HEK293 (cell line): ENCODE measurements at regions not wholly inside any gene's neighbourhood (a gene's known extent, or its start where the extent isn't known, plus 50 kb on each side); places are given as distances from the start of the nearest gene placed in this dataset.
A peak's percentile ranks its signal among the peaks of the same experiment; 100 is the strongest.

Experiments used
- GLI2 ChIP-seq: fragments of 450-650 bp; formaldehyde crosslinking; IDR thresholded peaks from 2 replicates; pipeline ENCODE4; 2017; ENCODE audit warnings: missing biosample characterization, missing genetic modification characterization, low read depth, borderline replicate concordance
- KLF10 ChIP-seq: fragments of 450-650 bp; IDR thresholded peaks from 2 replicates; pipeline ENCODE4 v1.5.1; 2018; ENCODE audit warnings: missing biosample characterization, mild to moderate bottlenecking, missing genetic modification characterization
- KLF7 ChIP-seq: fragments of 450-650 bp; formaldehyde crosslinking; IDR thresholded peaks from 2 replicates; pipeline ENCODE4 v1.5.1; 2016; ENCODE audit warnings: missing biosample characterization, missing genetic modification characterization, borderline replicate concordance
- OVOL3 ChIP-seq: fragments of 450-650 bp; formaldehyde crosslinking; IDR thresholded peaks from 2 replicates; pipeline ENCODE4 v1.5.1; 2016; ENCODE audit warnings: missing biosample characterization, missing genetic modification characterization
- PBX3 ChIP-seq: sonication (generic); formaldehyde crosslinking; IDR thresholded peaks from 2 replicates; pipeline ENCODE4 v1.8.1; 2022; ENCODE audit warnings: mild to moderate bottlenecking, moderate library complexity, missing genetic modification reagents
- PRDM1 ChIP-seq: fragments of 450-650 bp; formaldehyde crosslinking; IDR thresholded peaks from 2 replicates; pipeline ENCODE4; 2016; ENCODE audit warnings: missing biosample characterization, missing genetic modification characterization
- PRDM4 ChIP-seq: fragments of 450-650 bp; formaldehyde crosslinking; IDR thresholded peaks from 2 replicates; pipeline ENCODE4 v1.5.1; 2017; ENCODE audit warnings: missing biosample characterization, missing genetic modification characterization
- RBAK ChIP-seq: fragments of 450-650 bp; formaldehyde crosslinking; IDR thresholded peaks from 2 replicates; pipeline ENCODE4 v1.5.1; 2016; ENCODE audit warnings: missing biosample characterization, missing genetic modification characterization
- SCRT1 ChIP-seq: fragments of 450-650 bp; formaldehyde crosslinking; IDR thresholded peaks from 2 replicates; pipeline ENCODE4 v1.5.1; 2016; ENCODE audit warnings: missing biosample characterization, missing genetic modification characterization, borderline replicate concordance
- SP2 ChIP-seq: fragments of 450-650 bp; formaldehyde crosslinking; IDR thresholded peaks from 2 replicates; pipeline ENCODE4 v1.5.1; 2016; ENCODE audit warnings: missing biosample characterization, missing genetic modification characterization
- SP3 ChIP-seq: fragments of 450-650 bp; formaldehyde crosslinking; IDR thresholded peaks from 2 replicates; pipeline ENCODE4 v1.5.1; 2016; ENCODE audit warnings: missing biosample characterization, missing genetic modification characterization
- ZBTB8A ChIP-seq: fragments of 450-650 bp; formaldehyde crosslinking; IDR thresholded peaks from 2 replicates; pipeline ENCODE4 v1.5.1; 2016; ENCODE audit warnings: missing biosample characterization, missing genetic modification characterization
- ZNF132 ChIP-seq: fragments of 450-650 bp; formaldehyde crosslinking; IDR thresholded peaks from 2 replicates; pipeline ENCODE4 v1.5.1; 2017; ENCODE audit warnings: missing biosample characterization, missing genetic modification characterization, borderline replicate concordance
- ZNF133 ChIP-seq: fragments of 450-650 bp; formaldehyde crosslinking; IDR thresholded peaks from 2 replicates; pipeline ENCODE4 v1.5.1; 2016; ENCODE audit warnings: missing biosample characterization, missing genetic modification characterization
- ZNF140 ChIP-seq: fragments of 450-650 bp; formaldehyde crosslinking; IDR thresholded peaks from 2 replicates; pipeline ENCODE4 v1.5.1; 2016; ENCODE audit warnings: missing biosample characterization, missing genetic modification characterization
- ZNF18 ChIP-seq: fragments of 450-650 bp; formaldehyde crosslinking; IDR thresholded peaks from 2 replicates; pipeline ENCODE4 v1.5.1; 2016; ENCODE audit warnings: missing biosample characterization, missing genetic modification characterization
- ZNF214 ChIP-seq: fragments of 450-650 bp; formaldehyde crosslinking; IDR thresholded peaks from 2 replicates; pipeline ENCODE4 v1.5.1; 2017; ENCODE audit warnings: missing biosample characterization, mild to moderate bottlenecking, missing genetic modification characterization, borderline replicate concordance
- ZNF24 ChIP-seq: fragments of 450-650 bp; formaldehyde crosslinking; IDR thresholded peaks from 2 replicates; pipeline ENCODE4 v1.5.1; 2016; ENCODE audit warnings: missing biosample characterization, missing genetic modification characterization
- ZNF248 ChIP-seq: fragments of 450-650 bp; formaldehyde crosslinking; IDR thresholded peaks from 2 replicates; pipeline ENCODE4 v1.5.1; 2017; ENCODE audit warnings: missing biosample characterization, missing genetic modification characterization
- ZNF324 ChIP-seq: fragments of 450-650 bp; formaldehyde crosslinking; IDR thresholded peaks from 2 replicates; pipeline ENCODE4 v1.5.1; 2016; ENCODE audit warnings: missing biosample characterization, missing genetic modification characterization
- ZNF341 ChIP-seq: fragments of 450-650 bp; formaldehyde crosslinking; IDR thresholded peaks from 2 replicates; pipeline ENCODE4; 2016; ENCODE audit warnings: low read depth, missing biosample characterization, missing genetic modification characterization
- ZNF354C ChIP-seq: fragments of 450-650 bp; formaldehyde crosslinking; IDR thresholded peaks from 2 replicates; pipeline ENCODE4 v1.5.1; 2016; ENCODE audit warnings: missing biosample characterization, missing genetic modification characterization, low read depth, borderline replicate concordance
- ZNF366 ChIP-seq: fragments of 450-650 bp; formaldehyde crosslinking; conservative IDR thresholded peaks from 2 replicates; pipeline ENCODE4 v1.5.1; 2016; ENCODE audit warnings: missing biosample characterization, missing genetic modification characterization
- ZNF404 ChIP-seq: fragments of 450-650 bp; formaldehyde crosslinking; IDR thresholded peaks from 2 replicates; pipeline ENCODE4 v1.5.1; 2017; ENCODE audit warnings: missing biosample characterization, missing genetic modification characterization
- ZNF433 ChIP-seq: fragments of 450-650 bp; formaldehyde crosslinking; IDR thresholded peaks from 2 replicates; pipeline ENCODE4 v1.5.1; 2016; ENCODE audit warnings: missing biosample characterization, missing genetic modification characterization, low read depth
- ZNF473 ChIP-seq: fragments of 450-650 bp; formaldehyde crosslinking; IDR thresholded peaks from 2 replicates; pipeline ENCODE4 v1.5.1; 2017; ENCODE audit warnings: missing biosample characterization, missing genetic modification characterization
- ZNF48 ChIP-seq: fragments of 450-650 bp; formaldehyde crosslinking; IDR thresholded peaks from 2 replicates; pipeline ENCODE4 v1.5.1; 2016; ENCODE audit warnings: missing biosample characterization, missing genetic modification characterization
- ZNF639 ChIP-seq: fragments of 450-650 bp; formaldehyde crosslinking; IDR thresholded peaks from 2 replicates; pipeline ENCODE4 v1.5.1; 2016; ENCODE audit warnings: missing biosample characterization, missing genetic modification characterization
- ZNF658 ChIP-seq: fragments of 450-650 bp; formaldehyde crosslinking; IDR thresholded peaks from 2 replicates; pipeline ENCODE4; 2016; ENCODE audit warnings: missing biosample characterization, missing genetic modification characterization
- ZNF776 ChIP-seq: fragments of 450-650 bp; formaldehyde crosslinking; IDR thresholded peaks from 2 replicates; pipeline ENCODE4 v1.5.0; 2017; ENCODE audit warnings: missing biosample characterization, missing genetic modification characterization, borderline replicate concordance
- ZNF777 ChIP-seq: fragments of 450-650 bp; formaldehyde crosslinking; IDR thresholded peaks from 2 replicates; pipeline ENCODE4 v1.5.1; 2017; ENCODE audit warnings: missing biosample characterization, missing genetic modification characterization, borderline replicate concordance
- ZSCAN16 ChIP-seq: fragments of 450-650 bp; formaldehyde crosslinking; IDR thresholded peaks from 2 replicates; pipeline ENCODE4 v1.5.1; 2016; ENCODE audit warnings: missing biosample characterization, missing genetic modification characterization
- ZSCAN5A ChIP-seq: fragments of 450-650 bp; formaldehyde crosslinking; IDR thresholded peaks from 2 replicates; pipeline ENCODE4 v1.5.1; 2016; ENCODE audit warnings: missing biosample characterization, missing genetic modification characterization

- TF ChIP-seq OVOL3 (tag by site-specific recombination) (no peak), ZNF324 (no peak), ZBTB8A (tag by site-specific recombination) (no peak), ZNF639 (tag by site-specific recombination) (no peak), PBX3 (CRISPR knock-in tag) (no peak), RBAK (no peak), ZNF248 (no peak), GLI2 (tag by site-specific recombination) (no peak), SCRT1 (tag by site-specific recombination) (no peak), ZNF354C (no peak), PRDM1 (no peak), PRDM4 (no peak), ZNF473 (no peak), ZNF776 (no peak), SP3 (tag by site-specific recombination) (peak; percentile 71), ZSCAN16 (tag by site-specific recombination) (no peak), ZNF140 (no peak), ZNF214 (tag by site-specific recombination) (no peak), ZNF18 (no peak), ZNF132 (tag by site-specific recombination) (no peak), ZNF133 (tag by site-specific recombination) (no peak), ZNF658 (no peak), ZNF404 (no peak), KLF7 (tag by site-specific recombination) (no peak), ZNF341 (tag by site-specific recombination) (peak; percentile 33; the same call in 1 of the 2 replicates), ZNF433 (tag by site-specific recombination) (no peak), ZNF48 (tag by site-specific recombination) (no peak), KLF10 (no peak), ZNF777 (tag by site-specific recombination) (no peak), ZNF24 (no peak), ZSCAN5A (tag by site-specific recombination) (no peak), SP2 (tag by site-specific recombination) (peak; percentile 91), ZNF366 (tag by site-specific recombination) (no peak)
These were observed 68.5 kb downstream of the CXCL12 start (continued) for GRCh38 chr10:44316187-44316921.
